H1 (cell line): ENCODE measurements at regions not wholly inside any gene's neighbourhood (a gene's known extent, or its start where the extent isn't known, plus 50 kb on each side); places are given as distances from the start of the nearest gene placed in this dataset.

Source experiments
- ASH2L ChIP-seq: fragments of 200-600, 300-600 bp; sonication (generic); IDR thresholded peaks from one replicate; pipeline ENCODE4 v1.7.1; 2017; ENCODE audit warnings: low read length
- MAFK ChIP-seq: IDR thresholded peaks from 2 replicates; pipeline ENCODE4 v1.6.1; 2012; ENCODE audit warnings: low read depth, mild to moderate bottlenecking, improper control_type of control experiment, low read length
- SIX5 ChIP-seq: IDR thresholded peaks from 2 replicates; pipeline ENCODE4 v1.6.1; 2011; ENCODE audit warnings: mild to moderate bottlenecking, low read depth, low read length
- SP4 ChIP-seq: IDR thresholded peaks from 2 replicates; pipeline ENCODE4 v1.6.1; 2012; ENCODE audit warnings: low read length, inconsistent platforms
- TAF1 ChIP-seq: IDR thresholded peaks from 2 replicates; pipeline ENCODE4 v1.6.1; 2011; ENCODE audit warnings: mild to moderate bottlenecking, low read depth, low read length
- TEAD4 ChIP-seq: IDR thresholded peaks from 2 replicates; pipeline ENCODE4 v1.6.1; 2012; ENCODE audit warnings: low read depth, low read length, inconsistent platforms, mixed read lengths

DNA sequence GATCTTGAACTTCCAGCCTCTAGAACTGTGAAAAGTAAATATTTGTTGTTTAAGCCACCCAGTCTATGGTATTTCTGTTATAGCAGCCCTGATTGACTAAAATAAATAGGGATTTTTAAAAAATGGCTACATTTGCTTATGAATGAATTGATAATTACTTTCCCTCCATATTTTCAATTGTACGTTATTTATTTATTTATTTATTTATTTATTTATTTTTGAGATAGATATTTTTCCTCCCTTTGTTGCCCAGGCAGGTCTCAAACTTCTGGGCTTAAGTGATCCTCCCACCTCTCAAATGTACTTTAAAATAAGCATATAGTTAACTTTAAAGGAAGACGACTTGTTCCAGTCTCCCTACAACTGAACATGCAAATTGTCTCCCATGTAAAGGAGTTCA, 76.0 kb upstream of the HMGA2 start (continued):
- TF ChIP-seq SIX5, result no peak
- TF ChIP-seq TAF1, result no peak
- TF ChIP-seq TEAD4, result no peak
- no peak for TF ChIP-seq ASH2L
- no peak for TF ChIP-seq MAFK
- TF ChIP-seq SP4, result no peak
